Right lobe of liver (tissue), 4 donors: ENCODE measurements at regions not wholly inside any gene's neighbourhood (a gene's known extent, or its start where the extent isn't known, plus 50 kb on each side); places are given as distances from the start of the nearest gene placed in this dataset.
"Not testable (repeated sequence)": the region's sequence is repeated elsewhere in the genome, so short reads cannot be mapped to it uniquely, and the experiment has no call there.

ENCODE experiments used
- POLR2A ChIP-seq: fragments of 450-650 bp; IDR thresholded peaks from one replicate; pipeline ENCODE4 v1.6.1; 2017; ENCODE audit warnings: antibody characterized with exemption, mild to moderate bottlenecking
- TF ChIP-seq, protein P1 (sequence below), 4 donors: fragments of 200-600 bp in 3 of 4; fragments of 450-650 bp in 1 of 4; IDR thresholded peaks; one replicate each; pipeline versions ENCODE4 v1.5.1 to v1.8.0; 2016 to 2022; ENCODE audit warnings: antibody characterized with exemption in 4 of 4, mild to moderate bottlenecking in 2 of 4
- donor health status: DM: no; HTN: no; CAD: no.
- donor health status: DM: no; HTN: no; CAD: no.
- donor health status: DM: no; HTN: yes; CAD: no.

DNA sequence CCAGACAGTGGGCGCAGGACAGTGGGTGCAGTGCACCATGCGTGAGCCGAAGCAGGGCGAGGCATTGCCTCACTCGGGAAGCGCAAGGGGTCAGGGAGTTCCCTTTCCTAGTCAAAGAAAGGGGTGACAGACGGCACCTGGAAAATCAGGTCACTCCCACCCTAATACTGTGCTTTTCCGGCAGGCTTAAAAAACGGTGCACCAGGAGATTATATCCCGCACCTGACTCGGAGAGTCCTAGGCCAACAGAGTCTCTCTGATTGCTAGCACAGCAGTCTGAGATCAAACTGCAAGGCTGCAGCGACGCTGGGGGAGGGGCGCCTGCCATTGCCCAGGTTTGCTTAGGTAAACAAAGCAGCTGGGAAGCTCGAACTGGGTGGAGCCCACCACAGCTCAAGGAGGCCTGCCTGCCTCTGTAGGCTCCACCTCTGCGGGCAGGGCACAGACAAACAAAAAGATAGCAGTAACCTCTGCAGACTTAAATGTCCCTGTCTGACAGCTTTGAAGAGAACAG lies 116.4 kb downstream of the CXCL12 start:
- TF ChIP-seq, protein P1, sequence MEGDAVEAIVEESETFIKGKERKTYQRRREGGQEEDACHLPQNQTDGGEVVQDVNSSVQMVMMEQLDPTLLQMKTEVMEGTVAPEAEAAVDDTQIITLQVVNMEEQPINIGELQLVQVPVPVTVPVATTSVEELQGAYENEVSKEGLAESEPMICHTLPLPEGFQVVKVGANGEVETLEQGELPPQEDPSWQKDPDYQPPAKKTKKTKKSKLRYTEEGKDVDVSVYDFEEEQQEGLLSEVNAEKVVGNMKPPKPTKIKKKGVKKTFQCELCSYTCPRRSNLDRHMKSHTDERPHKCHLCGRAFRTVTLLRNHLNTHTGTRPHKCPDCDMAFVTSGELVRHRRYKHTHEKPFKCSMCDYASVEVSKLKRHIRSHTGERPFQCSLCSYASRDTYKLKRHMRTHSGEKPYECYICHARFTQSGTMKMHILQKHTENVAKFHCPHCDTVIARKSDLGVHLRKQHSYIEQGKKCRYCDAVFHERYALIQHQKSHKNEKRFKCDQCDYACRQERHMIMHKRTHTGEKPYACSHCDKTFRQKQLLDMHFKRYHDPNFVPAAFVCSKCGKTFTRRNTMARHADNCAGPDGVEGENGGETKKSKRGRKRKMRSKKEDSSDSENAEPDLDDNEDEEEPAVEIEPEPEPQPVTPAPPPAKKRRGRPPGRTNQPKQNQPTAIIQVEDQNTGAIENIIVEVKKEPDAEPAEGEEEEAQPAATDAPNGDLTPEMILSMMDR (IDR thresholded peaks at IDR 0.05): not testable (repeated sequence)
- not testable (repeated sequence) for TF ChIP-seq POLR2A
